ENCODE measurements at regions not wholly inside any gene's neighbourhood (a gene's known extent, or its start where the extent isn't known, plus 50 kb on each side); places are given as distances from the start of the nearest gene placed in this dataset.

DNA sequence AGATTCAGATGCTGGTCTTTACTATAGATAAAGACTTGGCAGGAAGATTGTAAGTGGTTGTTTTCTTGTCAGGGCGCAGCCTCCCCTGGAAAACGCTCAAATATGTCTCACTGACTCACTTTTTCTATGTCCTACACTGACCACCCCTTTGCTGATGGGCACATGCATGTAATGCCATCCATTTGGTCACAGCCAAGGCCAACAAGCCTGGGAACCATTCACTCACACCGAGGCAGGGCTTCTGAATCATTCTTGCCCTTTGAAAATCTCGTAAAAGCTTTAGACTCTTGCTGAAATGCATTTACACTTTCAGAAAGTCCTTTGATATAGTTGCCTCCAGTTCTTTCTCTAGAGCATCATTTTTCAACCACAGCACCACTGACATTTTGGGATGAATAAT, 249.4 kb downstream of the ACTL7B start:
- DNase-seq, result no peak

DNA sequence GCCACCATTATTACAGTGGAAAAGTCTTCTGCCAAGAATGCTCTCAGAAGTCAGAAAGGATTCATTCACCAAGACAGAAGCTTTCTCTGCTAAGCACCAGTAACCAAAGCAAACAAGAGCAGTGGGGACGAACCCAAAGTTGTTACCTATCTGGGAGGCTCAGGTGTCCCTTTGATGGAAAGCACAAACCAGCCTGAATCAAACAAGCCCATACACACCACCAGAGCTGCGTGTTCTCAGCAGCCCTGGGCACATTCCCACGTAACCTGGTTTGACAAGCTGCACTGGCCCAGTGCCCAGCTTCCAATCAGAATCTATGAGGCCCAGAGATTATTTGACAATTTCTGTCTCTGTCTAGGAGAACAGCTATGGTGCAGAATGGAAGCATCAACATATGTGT, 252.6 kb downstream of the ACTL7B start:
- DNase-seq, result peak; percentile 70

DNA sequence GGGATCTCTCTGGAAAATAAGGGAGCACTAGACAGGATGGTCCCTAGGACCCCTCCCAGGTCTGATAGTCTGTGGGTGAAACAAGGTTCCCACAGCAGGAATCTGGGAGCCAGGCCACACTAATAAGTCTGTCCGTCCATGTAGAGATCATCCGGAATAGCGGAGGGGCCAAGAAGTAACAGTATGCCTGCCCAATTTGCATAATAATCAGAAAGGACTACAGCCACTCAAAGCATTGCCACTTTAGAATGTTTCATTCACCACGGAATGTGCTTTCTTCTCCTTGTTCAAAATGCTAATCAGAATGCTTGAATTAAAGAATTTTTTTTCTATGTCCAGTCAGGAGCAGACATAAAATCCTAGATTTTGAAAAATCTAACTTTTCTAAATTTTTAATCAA, 254.9 kb downstream of the ACTL7B start:
- no peak for DNase-seq

DNA sequence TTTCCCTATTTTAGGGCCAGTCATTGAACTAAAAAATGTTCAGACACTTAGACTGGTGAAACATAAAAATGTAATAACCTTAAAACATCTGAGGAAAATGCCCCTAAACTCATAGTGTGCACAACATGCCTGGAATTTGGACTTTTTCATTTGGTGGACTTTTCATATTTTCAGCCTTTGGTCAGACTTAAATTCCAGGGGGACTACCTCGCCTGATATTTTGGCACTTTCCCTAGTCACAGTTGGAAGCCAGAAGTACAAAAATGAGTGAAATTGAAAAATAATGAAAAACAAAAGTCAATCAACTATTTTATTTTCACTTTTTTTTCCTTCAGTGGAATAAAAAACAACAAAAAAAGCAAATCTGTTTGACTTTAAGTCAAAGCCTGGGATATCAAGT, 256.2 kb downstream of the ACTL7B start:
- DNase-seq, result no peak

DNA sequence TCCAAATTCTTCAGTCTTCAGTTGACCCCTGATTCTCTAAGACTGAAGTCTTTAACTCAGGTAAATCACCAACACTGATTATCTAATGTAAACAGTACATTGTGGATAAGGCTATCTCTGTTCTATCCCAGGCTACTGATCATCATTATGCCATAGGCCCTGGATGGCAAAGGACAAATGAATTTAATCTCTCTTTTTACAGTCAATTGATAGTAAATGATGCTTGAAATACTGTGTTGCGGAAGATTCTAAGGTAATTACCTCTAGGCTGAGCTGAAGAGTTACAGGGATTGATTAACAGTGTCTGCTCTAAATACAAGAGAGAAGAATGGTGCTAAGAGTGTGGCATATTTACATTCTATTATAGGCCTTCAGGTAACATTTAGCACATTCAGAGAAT, 264.7 kb downstream of the ACTL7B start:
- no peak for DNase-seq

DNA sequence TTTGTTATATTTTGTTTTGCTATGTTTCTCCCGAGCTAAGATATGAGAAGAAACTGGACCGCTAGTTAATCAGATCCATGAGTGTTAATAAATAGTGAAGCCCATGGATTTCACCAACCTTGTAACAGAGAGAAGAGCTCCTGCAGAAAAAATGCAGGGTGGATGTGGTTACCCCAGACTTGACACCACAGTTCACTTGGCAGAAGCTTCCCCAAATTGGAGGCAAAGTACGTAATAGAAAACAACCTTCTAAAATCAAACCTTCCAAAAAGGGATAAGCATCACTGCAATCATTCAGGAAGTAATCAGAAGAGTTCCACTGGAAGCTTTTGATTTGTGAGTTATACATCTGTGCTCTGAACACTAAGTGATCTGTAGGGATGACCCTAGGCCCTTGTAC, 267.5 kb downstream of the ACTL7B start:
- no peak for DNase-seq

DNA sequence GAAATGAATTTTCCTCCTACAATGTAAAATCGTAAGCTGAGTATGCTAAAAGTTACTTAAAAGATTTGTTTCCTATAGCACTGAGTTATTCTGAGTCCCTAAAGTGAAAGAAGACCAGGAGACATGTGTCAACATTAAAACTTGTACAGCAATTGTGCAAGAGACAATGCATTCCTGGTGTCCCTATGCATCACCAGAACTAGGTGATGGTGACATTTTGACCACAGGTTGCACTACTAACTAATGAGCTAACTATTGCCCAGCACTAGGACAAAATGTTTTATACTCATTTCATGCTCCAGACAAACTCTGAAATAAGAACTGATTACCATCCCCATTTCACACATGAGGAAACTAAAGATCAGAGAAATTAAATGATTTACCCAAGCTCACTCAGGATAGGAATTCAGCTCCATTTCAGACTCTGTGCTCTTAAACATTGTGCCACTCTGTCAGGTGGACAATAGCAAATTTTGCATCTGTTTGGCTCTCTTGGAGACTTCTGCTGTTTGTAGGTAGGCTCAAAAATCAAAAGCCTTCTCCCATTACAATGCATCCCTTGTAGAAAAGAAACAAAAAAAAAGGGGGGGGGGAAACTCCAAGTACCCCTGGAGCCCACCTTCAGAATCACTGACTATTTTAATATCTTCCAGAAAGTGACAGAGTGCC, 269.2 kb downstream of the ACTL7B start:
- no peak for DNase-seq

DNA sequence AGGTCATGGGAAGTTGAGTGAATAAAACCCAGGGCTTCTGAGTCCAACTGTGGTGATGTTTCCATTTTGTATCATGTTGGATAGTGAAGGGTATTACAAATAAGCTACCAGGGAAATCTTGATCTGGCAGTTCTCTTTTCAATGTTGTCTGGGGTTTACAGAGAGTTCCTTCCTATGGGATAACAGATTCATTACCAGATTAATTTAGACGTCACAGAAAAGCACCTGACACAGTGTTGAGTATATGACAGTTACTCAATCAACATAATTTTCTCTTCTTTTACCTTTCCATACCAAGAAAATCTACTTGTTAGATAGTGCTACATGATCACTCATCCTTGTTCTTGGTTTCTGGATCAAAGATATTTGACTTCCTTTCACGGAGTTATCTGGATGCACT, 270.9 kb downstream of the ACTL7B start:
- no peak for DNase-seq

DNA sequence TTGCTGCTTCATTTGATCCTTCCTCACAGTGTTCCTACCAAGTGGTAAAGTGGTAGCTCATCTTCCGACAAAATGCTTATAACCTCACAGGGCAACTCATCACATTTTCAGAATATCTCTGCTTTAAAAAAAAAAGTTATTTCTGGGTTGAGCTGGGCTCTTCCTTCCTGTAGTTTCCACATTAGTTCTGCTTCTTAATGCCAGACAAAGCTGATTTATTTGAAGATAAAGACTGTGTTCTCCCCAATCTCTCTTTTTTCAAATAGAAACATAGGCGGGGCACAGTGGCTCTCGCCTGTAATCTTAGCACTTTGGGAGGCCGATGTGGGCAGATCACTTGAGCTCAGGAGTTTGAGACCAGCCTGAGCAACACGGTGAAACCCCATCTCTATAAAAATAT, 273.1 kb downstream of the ACTL7B start:
- no peak for DNase-seq

DNA sequence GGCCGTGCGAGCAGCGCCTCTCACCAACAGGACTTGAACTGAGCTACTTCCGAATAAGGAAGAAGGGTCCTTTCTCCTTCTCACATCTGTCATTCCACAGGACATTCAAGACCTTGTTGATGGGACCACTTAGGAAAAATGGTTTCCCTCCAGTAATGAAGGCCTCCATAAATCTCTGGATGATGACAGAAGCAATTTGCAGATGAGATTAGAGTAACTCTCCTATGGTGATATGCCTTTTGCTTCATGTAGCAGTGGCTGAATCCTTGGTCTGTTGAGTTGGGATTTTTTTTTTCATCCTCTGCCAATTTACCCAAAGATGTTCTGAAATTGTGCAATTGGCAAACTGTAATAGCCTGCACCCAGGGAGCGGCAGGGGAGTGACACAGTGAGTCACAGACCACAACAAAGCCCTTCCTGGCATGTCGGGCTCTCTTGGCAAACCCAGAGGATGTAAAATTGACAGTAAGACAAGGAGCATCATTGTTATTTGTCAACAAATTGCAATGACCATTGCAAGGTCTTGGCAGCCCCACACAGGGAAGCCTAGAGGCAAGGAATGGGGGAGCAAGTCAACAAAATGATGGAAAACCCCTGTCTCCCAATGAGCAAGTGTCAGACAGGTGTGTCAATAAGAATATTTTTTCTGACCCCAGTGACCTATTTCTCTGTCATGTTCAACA, 275.9 kb downstream of the ACTL7B start:
- no peak for DNase-seq

DNA sequence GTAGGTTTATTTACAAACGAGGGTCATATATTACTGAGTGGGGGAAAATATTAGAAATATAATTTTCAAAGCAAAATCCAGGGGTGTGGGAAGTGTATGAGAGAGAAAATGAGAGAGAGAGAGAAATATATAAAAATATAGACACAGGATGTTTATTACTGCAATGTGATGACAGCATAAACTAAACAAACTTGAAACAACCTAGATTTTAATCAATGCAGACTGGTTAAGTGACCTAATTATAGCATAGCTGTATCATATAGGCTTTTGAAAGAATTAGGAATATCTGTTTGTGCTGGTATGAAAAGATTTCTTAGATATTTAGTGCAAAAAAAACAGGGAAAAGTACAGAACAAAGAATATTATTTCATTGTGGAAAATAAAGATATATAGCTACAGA, 280.5 kb downstream of the ACTL7B start:
- no peak for DNase-seq

DNA sequence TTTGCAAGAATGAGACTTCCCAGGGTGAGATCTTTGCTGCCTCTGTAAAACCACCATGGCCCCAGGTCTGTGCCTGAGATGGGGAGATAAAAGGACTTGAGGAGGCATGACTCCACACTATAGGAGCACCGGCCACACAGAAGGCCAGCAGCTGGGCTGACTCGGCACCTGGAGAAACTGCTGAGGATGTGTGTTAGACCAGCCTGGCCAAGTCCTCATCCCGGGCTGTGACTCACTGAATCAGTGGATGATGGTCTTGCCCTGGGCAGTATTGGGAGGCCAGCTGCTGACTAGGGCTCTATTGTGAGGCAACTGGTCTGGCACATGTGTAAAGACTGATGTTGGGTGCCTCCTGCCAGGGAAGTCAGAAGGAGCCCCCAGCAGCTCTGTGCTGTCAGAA, 286.2 kb downstream of the ACTL7B start:
- DNase-seq, result no peak

DNA sequence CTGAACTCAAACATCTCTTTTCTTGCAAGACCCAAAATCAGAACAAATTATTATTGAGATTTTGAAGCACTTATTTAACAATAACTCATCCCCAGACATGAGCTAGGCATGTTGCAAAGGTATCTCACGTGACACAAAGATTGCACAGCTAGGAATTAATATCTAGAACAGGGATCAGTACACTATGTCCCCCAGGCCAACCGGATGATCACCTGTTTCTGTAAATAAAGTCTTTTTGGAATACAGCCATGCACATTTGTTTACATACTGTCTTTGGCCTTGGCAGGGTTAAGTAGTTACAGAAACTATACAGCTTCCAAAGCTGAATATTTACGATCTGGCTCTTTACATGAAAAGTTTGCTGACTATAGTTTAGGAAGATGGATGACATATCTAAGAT, 287.7 kb downstream of the ACTL7B start:
- no peak for DNase-seq

DNA sequence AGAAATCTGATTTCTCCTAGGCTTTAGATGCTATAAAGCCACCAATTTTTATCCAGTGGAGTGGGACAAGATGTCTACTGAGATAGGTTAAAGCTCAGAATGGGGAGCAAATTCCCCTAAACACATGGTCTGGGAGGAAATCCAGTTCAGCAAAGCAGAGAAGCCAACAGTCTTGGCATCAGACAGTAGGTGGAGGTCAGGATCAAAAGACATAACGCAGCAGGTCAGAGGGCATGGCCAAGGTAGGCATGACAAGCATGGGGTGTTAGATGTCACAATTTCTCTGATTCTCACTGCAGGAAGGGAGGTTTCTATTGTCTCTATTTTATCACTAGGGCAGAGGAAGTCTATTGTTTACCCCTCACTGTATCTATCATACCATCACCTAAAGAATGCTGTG, 288.2 kb downstream of the ACTL7B start:
- DNase-seq, result no peak

DNA sequence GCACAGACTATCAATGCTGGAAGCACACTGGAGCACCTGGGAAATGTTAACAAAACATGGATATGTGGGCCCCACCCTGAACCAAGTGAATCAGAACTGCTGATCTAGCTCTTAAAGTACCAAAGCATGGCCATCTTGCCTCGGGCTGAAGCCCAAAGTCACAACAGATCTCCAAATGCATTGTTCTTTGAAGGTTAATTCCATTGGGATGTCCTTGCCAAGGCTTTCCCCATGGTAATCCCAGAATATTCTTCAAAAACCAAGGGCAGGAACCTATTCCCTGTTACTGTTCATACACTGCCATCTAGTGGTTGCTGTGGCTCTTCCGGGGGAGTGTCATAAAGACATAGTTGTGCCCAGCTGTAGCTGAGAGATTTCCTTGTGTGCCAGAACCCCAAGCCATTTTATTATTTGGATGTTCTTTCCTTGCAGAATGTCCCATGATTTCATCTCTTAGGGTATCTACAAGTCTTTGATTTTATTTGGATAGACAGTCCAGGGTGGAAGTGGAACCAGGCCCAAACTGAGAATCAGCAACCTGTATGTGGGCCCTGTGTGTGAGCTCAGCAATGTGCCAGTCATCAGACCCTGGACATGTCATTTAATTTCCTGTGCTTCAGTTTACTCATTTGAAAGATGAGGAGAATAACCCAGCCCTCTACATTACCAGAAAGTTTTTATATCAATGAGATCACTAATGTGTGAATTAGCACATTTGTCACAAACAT, 290.0 kb downstream of the ACTL7B start:
- peak; percentile 96 for DNase-seq

DNA sequence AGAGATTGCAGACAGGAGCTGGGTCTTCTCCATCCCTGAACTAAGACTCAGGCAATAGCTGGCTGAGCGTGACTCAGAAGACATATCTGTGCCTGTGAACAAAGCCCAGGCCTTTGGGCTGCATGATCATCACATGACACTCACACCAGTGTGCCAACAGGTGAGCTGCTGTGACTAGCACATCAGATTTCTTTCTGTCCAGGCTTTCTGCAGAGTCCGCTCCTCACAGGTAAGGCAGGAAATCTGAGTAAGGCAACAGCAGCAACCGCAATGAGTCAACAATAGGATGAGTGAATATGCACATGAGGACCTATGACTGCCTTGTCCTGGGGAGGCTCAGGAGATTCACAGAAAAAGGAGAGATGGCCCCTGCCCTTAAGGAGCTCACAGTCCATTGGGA, 293.6 kb downstream of the ACTL7B start:
- no peak for DNase-seq

DNA sequence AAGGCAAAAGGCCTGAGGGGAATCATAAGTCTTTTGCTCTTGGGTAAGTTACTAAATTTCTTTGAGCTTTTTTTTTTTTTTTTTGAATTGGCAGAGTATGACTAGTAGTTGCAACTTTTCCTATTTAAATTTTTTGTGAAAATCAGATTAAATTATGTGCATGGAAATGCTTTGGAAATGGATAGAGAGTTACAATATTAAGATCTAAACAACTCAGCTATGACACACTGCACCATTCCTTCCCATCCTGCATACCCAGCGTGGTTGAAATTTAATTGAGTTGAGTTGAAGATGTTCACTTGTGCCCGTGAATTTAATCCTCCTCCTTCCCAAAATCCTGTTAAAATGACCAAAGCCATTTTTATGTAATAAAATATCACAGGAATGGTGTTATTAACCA, 296.4 kb downstream of the ACTL7B start:
- DNase-seq, result no peak

DNA sequence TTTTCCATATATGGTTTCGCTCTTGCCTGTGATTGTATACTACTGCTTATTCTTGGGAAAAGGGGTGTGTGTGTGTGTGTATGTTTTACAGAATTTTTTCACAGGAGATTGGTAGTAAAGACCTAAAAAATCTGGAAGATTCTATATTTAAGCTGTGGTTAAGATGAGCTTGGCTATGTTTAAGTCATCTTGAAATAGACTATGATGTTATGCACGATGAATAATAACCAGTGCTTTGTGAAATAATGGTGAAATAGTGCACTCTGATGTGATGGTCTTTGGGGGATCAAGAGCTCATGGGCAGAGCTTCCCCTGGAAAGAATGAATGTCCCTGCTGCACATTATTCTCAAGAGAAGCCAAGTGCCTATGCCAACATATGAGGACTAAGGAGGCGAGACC, 301.0 kb downstream of the ACTL7B start:
- no peak for DNase-seq

DNA sequence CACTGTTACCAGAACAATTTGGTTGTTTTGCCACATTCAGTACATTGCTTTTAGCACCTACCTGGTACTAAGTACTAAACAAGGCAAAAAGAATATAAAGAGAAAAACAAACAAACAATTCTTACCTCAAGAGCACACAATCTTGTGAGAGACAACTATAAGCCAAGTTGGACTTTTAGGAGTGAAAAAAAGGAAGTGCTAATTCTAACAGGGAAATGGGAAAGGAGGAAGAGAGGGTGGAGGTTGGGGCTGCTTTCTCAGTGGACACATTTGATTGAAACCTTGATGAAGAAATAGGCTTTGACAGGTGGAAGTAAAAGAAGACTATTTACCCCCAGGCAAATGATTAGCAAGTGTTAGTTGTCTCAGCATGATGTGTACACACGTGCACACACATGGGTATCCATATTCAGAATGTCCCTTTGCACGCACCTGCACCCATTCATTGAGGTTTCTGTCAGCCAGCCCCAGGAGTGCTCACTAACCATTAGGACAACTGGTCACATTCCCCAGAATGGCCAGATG, 302.6 kb downstream of the ACTL7B start:
- no peak for DNase-seq

DNA sequence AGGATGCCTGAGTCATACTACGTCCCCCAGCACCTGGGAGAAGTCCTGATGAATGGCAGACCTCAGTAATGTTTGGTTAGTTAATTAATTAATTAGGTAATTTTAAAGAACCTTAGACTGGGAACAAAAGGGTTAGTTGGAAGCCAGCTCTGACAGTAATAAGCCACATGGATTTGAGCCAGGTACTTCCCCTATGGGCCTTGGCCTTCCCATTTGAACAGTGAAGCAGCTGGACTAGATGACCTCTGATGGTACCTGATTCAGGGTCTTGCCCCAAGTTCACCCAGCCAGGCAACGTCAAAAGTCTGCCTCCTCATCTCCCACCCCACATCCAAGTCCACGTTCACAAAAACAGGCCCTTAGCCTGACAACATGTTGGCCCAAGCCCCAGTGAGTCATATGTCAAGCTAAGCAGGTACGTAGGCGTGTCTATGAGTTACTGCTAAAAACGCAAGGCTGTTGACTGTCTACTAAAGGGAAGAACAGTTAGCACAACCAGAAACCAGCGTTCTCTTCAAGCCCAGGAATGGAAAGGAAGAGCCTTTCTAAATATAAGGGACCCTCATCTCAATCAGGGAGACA, 303.2 kb downstream of the ACTL7B start:
- no peak for DNase-seq

DNA sequence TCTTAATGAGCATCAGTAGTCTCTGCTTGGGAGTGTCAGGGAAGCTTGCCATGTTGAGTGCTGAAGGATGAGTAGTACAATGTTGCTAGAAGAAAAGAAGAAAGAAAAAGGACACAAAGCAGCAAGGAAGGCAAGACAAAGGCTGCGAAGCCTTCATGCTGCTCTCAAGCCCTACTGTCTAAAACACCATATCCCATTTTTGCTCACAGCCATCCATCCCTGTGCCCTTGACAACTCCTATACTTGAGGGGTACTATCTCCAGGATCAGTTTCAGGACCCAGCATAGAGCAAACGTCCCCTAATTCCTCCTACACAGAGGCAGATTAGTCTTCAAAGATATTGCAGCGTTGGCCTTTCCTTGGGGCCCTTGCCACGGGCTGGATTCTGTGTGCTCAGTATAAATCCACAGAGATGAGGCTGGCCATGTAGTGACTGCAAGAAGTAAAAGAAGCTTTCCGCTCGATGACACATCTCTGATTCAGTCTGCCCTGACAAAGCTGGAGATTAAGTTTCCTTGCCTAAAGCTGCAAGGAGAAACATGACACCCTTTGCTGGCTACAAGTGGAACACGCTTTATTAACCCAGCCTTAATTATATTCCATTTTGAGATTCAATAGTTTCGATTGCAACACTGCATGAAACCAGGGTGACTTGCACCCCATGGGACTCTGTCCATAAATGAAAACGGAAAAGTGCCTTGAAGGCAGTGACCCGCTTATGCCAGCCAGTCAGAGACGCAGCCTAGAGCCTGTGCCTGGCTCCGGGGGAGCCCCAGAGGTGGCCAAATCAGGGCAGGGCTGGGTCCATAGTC, 304.6 kb downstream of the ACTL7B start:
- DNase-seq, result peak; percentile 55

DNA sequence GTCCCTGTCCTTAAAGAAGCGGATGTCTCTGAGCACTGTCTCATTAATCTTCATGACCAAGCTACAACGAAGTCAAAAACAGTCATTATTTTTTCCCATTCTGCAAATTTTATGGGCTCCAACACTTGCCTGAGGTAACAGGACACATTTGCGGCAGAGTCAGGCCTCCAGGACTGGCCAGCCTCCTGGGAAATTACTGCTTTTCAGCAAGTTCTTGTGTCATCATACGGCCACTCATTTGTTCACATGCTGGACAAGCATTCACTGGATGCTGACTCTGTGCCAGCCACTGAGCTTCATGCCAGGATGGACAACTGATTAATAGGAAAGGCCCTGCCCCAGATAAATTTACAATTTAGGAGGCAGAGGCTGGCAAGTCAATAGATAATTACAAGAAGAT, 305.7 kb downstream of the ACTL7B start:
- no peak for DNase-seq

Measured in tongue (tissue), 1 donor.